ENCODE measurements at regions not wholly inside any gene's neighbourhood (a gene's known extent, or its start where the extent isn't known, plus 50 kb on each side); places are given as distances from the start of the nearest gene placed in this dataset.
"Not testable (repeated sequence)": the region's sequence is repeated elsewhere in the genome, so short reads cannot be mapped to it uniquely, and the experiment has no call there.

DNA sequence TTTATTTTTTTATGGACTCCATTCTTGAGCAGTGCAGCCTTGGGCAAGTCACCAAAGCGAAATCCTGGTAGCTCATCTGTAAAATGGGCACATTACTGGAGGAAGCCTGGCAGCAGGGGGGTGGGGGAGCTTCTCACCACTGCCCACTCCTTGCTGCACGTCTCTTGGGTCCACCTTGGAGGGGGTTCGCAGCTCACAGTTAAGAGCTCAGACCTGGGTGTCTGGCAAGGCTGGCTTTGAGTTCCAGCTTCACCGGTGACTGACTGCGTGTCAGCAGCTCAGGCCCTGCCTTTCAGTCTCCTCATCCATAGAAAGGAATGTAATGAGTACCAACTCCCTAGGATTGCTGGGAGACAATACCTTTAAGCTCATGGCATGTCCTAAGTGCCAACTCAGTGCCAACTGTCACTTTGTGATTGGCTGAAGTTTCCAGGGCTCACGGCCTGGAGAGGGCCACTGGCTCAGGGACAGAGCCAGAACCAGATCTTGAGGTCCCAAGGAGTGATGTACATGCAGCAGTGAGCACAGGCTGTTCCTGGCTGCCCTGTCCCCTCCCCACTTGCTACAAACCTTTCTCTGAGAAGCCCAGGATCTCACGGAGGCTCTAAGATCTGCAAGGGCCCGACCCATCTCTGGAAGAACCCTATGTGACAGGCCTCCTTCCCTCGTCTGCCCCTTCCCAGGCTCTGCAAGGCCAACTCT, 72.9 kb downstream of the C9orf50 start:
- Histone ChIP-seq H3K9ac (no peak overlapping the region), H3K27me3 (ENCODE audit: insufficient read depth, low read depth) (no peaks in the 10 kb centered on the region; the same call in 1 of the 2 replicates), H3K4me3 (IDR thresholded peaks at IDR 0.05; ENCODE audit: insufficient read depth, low read depth, low read length) (no peak overlapping the region), H3K36me3 (ENCODE audit: insufficient read depth) (no peaks in the 10 kb centered on the region), H3K27ac (no peak overlapping the region), H3K79me2 (ENCODE audit: insufficient read depth, low read depth) (no peaks in the 10 kb centered on the region), H4K20me1 (ENCODE audit: insufficient read depth) (no peaks in the 10 kb centered on the region), H2AFZ (ENCODE audit: low read depth) (no peak overlapping the region), H3K4me2 (no peak overlapping the region), H3K4me1 (ENCODE audit: low read depth, poor library complexity, severe bottlenecking) (no peaks in the 10 kb centered on the region)
- TF ChIP-seq, protein P1, sequence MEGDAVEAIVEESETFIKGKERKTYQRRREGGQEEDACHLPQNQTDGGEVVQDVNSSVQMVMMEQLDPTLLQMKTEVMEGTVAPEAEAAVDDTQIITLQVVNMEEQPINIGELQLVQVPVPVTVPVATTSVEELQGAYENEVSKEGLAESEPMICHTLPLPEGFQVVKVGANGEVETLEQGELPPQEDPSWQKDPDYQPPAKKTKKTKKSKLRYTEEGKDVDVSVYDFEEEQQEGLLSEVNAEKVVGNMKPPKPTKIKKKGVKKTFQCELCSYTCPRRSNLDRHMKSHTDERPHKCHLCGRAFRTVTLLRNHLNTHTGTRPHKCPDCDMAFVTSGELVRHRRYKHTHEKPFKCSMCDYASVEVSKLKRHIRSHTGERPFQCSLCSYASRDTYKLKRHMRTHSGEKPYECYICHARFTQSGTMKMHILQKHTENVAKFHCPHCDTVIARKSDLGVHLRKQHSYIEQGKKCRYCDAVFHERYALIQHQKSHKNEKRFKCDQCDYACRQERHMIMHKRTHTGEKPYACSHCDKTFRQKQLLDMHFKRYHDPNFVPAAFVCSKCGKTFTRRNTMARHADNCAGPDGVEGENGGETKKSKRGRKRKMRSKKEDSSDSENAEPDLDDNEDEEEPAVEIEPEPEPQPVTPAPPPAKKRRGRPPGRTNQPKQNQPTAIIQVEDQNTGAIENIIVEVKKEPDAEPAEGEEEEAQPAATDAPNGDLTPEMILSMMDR (conservative IDR thresholded peaks at IDR 0.05; ENCODE audit: low read depth, low read length) = no peak

DNA sequence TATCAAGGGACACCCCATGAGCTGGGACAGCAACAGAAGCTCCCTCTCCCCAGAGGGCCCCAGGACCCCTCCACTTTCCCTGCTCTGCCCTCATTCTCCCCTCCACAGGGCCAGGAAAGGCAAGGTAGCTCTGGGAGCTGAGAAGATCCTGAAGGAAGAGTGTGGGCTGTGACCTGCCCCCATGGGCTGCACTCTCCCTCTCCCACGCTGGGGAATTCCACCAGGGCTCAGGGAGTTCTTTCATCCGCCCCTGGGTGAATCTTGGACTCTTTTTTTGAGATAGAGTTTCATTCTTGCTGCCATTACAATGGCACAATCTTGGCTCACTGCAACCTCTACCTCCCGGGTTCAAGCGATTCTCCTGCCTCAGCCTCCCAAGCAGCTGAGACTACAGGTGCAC, 73.8 kb downstream of the C9orf50 start:
- Histone ChIP-seq H3K27me3 (ENCODE audit: insufficient read depth, low read depth) (no peaks in the 10 kb centered on the region; the same call in 1 of the 2 replicates), H3K4me3 (IDR thresholded peaks at IDR 0.05; ENCODE audit: insufficient read depth, low read depth, low read length) (no peak overlapping the region), H3K27ac (no peak overlapping the region), H3K9ac (no peak overlapping the region), H3K36me3 (ENCODE audit: insufficient read depth) (no peaks in the 10 kb centered on the region), H2AFZ (ENCODE audit: low read depth) (no peak overlapping the region), H4K20me1 (ENCODE audit: insufficient read depth) (no peaks in the 10 kb centered on the region), H3K4me1 (ENCODE audit: low read depth, poor library complexity, severe bottlenecking) (no peaks in the 10 kb centered on the region), H3K4me2 (no peak overlapping the region), H3K79me2 (ENCODE audit: insufficient read depth, low read depth) (no peaks in the 10 kb centered on the region)
- TF ChIP-seq, protein P1 (conservative IDR thresholded peaks at IDR 0.05; ENCODE audit: low read depth, low read length) = no peak

DNA sequence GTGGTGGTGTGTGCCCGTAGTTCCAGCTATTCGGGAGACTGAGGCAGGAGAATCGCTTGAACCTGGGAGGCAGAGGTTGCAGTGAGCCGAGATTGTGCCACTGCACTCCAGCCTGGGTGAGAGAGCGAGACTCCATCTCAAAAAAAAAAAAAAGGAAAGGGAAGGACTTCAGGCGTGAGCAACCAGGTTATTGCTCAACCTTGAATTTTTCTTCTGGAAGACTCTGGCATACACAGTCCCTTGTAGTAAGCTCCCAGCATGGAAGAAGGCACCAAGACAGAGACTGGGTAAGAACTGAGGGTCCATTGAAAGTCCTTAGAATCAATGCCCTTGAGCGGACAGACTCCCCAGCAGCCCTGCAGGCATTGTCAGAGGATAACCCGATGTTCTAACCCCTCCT, 75.0 kb downstream of the C9orf50 start:
- H3K36me3 ChIP-seq (ENCODE audit: insufficient read depth); H3K4me2 ChIP-seq; H3K9ac ChIP-seq; H3K79me2 ChIP-seq (ENCODE audit: insufficient read depth, low read depth); H3K27me3 ChIP-seq (ENCODE audit: insufficient read depth, low read depth); H4K20me1 ChIP-seq (ENCODE audit: insufficient read depth); H3K4me3 ChIP-seq (IDR thresholded peaks at IDR 0.05; ENCODE audit: insufficient read depth, low read depth, low read length); H3K27ac ChIP-seq; H3K4me1 ChIP-seq (ENCODE audit: low read depth, poor library complexity, severe bottlenecking); H2AFZ ChIP-seq (ENCODE audit: low read depth): not testable (repeated sequence)

DNA sequence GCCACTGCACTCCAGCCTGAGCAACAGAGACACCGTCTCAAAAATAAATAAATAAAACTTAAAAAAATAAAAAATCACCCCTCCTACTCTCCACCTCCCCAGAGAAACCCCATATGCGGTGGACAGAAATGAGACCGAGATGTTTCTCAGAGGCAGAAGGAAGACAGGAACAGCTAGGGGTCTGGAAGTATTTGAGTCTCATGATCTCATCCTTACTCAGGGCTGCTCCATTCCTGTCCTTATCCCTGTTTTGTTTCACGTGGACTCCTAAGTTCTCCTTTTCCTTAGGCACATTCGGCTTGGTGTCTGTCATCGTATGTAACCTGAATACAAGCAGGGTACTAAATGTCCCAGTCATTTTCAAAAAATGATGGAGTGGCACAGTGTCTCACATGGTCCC, 76.1 kb downstream of the C9orf50 start:
- Histone ChIP-seq H3K4me1 (ENCODE audit: low read depth, poor library complexity, severe bottlenecking) (no peaks in the 10 kb centered on the region), H2AFZ (ENCODE audit: low read depth) (no peak overlapping the region), H3K9ac (no peak overlapping the region), H3K79me2 (ENCODE audit: insufficient read depth, low read depth) (no peaks in the 10 kb centered on the region), H4K20me1 (ENCODE audit: insufficient read depth) (no peaks in the 10 kb centered on the region), H3K4me3 (IDR thresholded peaks at IDR 0.05; ENCODE audit: insufficient read depth, low read depth, low read length) (no peak overlapping the region), H3K36me3 (ENCODE audit: insufficient read depth) (no peaks in the 10 kb centered on the region), H3K27ac (no peak overlapping the region), H3K4me2 (no peak overlapping the region), H3K27me3 (ENCODE audit: insufficient read depth, low read depth) (no peaks in the 10 kb centered on the region; the same call in 1 of the 2 replicates)
- TF ChIP-seq, protein P1 (conservative IDR thresholded peaks at IDR 0.05; ENCODE audit: low read depth, low read length) = no peak

DNA sequence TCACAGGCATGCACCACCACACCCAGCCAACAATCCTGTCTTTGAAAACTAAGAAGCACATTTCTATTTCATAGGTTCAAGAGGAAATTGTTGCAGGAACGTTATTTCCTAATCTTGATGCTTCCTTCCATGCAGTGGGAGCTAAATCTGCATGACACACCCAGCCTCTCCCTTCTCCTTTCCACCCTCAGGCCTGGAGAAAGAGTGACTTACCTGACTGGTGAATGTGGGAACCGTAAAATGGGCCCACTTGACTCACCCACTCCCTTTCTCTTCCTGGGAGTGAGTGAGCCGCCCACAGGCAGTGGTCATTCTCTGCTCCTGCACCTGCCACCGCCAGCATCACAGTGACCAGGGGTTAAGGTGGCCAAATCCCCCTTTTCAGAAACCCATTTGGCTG, 78.2 kb downstream of the C9orf50 start:
- Histone ChIP-seq H3K9ac (no peak overlapping the region), H3K4me1 (ENCODE audit: low read depth, poor library complexity, severe bottlenecking) (no peaks in the 10 kb centered on the region), H4K20me1 (ENCODE audit: insufficient read depth) (no peaks in the 10 kb centered on the region), H3K27me3 (ENCODE audit: insufficient read depth, low read depth) (no peaks in the 10 kb centered on the region; the same call in 1 of the 2 replicates), H3K27ac (no peak overlapping the region), H3K79me2 (ENCODE audit: insufficient read depth, low read depth) (no peaks in the 10 kb centered on the region), H3K4me3 (IDR thresholded peaks at IDR 0.05; ENCODE audit: insufficient read depth, low read depth, low read length) (no peak overlapping the region), H3K36me3 (ENCODE audit: insufficient read depth) (no peaks in the 10 kb centered on the region), H2AFZ (ENCODE audit: low read depth) (no peak overlapping the region), H3K4me2 (no peak overlapping the region)
- TF ChIP-seq, protein P1 (conservative IDR thresholded peaks at IDR 0.05; ENCODE audit: low read depth, low read length) = no peak
